HFFc6 (cell line): ENCODE measurements at regions not wholly inside any gene's neighbourhood (a gene's known extent, or its start where the extent isn't known, plus 50 kb on each side); places are given as distances from the start of the nearest gene placed in this dataset.

Source experiments
- DNase-seq: peaks from one replicate; pipeline ENCODE4 v3.0.0-alpha.2; 2018
- H3K27ac Mint-ChIP-seq: 2 replicates; pipeline ENCODE4 v1.8.0; 2020; ENCODE audit warnings: mild to moderate bottlenecking, mixed read lengths
- H3K27me3 Mint-ChIP-seq: 2 replicates; pipeline ENCODE4 v1.8.0; 2021; ENCODE audit warnings: mild to moderate bottlenecking, moderate library complexity, mixed read lengths; ENCODE audit not compliant: insufficient read depth
- H3K36me3 Mint-ChIP-seq: 2 replicates; pipeline ENCODE4 v1.8.0; 2021; ENCODE audit warnings: low read depth, mixed read lengths
- H3K4me1 Mint-ChIP-seq: 2 replicates; pipeline ENCODE4 v1.8.0; 2020; ENCODE audit warnings: low read depth, mixed read lengths
- H3K4me3 Mint-ChIP-seq: 2 replicates; pipeline ENCODE4 v1.8.0; 2020; ENCODE audit warnings: mild to moderate bottlenecking, moderate library complexity, mixed read lengths
- H3K9me3 Mint-ChIP-seq: 2 replicates; pipeline ENCODE4 v1.8.0; 2020; ENCODE audit warnings: mild to moderate bottlenecking, mixed read lengths
- CTCF ChIP-seq: fragments of 200-600 bp; sonication (generic); IDR thresholded peaks from 2 replicates; pipeline ENCODE4 v1.5.0; 2021; ENCODE audit warnings: antibody characterized with exemption, mild to moderate bottlenecking

- H3K9me3 Mint-ChIP-seq = no peaks in the 10 kb centered on the region
- H3K27me3 Mint-ChIP-seq = no peaks in the 10 kb centered on the region; the same call in none of the 2 replicates
- TF ChIP-seq CTCF = no peak
- no peak for DNase-seq
- H3K36me3 Mint-ChIP-seq = no peaks in the 10 kb centered on the region
- no peak overlapping the region for H3K27ac Mint-ChIP-seq
- no peak overlapping the region for H3K4me3 Mint-ChIP-seq
- no peaks in the 10 kb centered on the region for H3K4me1 Mint-ChIP-seq
Measured at GRCh38 chr7:91600112-91600511, 280.4 kb downstream of the MTERF1 start.

GRCh38 chr7:91603707-91604106 is 276.8 kb downstream of the MTERF1 start:
- no peak overlapping the region for H3K27ac Mint-ChIP-seq
- H3K36me3 Mint-ChIP-seq = no peaks in the 10 kb centered on the region
- no peaks in the 10 kb centered on the region; the same call in none of the 2 replicates for H3K27me3 Mint-ChIP-seq
- no peaks in the 10 kb centered on the region for H3K4me1 Mint-ChIP-seq
- DNase-seq = no peak
- no peaks in the 10 kb centered on the region for H3K9me3 Mint-ChIP-seq
- H3K4me3 Mint-ChIP-seq = no peak overlapping the region
- TF ChIP-seq CTCF = no peak

GRCh38 chr7:91608606-91609005 is 271.9 kb downstream of the MTERF1 start:
- no peak for TF ChIP-seq CTCF
- Mint-ChIP-seq H3K36me3 (no peaks in the 10 kb centered on the region), H3K27me3 (peaks cover 9% of the 10 kb centered on the region), H3K4me1 (no peaks in the 10 kb centered on the region), H3K4me3 (no peak overlapping the region), H3K27ac (no peak overlapping the region), H3K9me3 (no peaks in the 10 kb centered on the region)
- no peak for DNase-seq

- H3K27me3 Mint-ChIP-seq = peaks cover 9% of the 10 kb centered on the region
- TF ChIP-seq CTCF = no peak
- DNase-seq = no peak
- H3K27ac Mint-ChIP-seq = no peak overlapping the region
- no peaks in the 10 kb centered on the region for H3K9me3 Mint-ChIP-seq
- no peak overlapping the region for H3K4me3 Mint-ChIP-seq
- H3K4me1 Mint-ChIP-seq = no peaks in the 10 kb centered on the region
- H3K36me3 Mint-ChIP-seq = no peaks in the 10 kb centered on the region
Measured at GRCh38 chr7:91609525-91609924, 271.0 kb downstream of the MTERF1 start.

- Mint-ChIP-seq H3K27me3 (peaks cover 9% of the 10 kb centered on the region), H3K4me1 (no peaks in the 10 kb centered on the region), H3K27ac (no peak overlapping the region), H3K9me3 (no peaks in the 10 kb centered on the region), H3K4me3 (no peak overlapping the region), H3K36me3 (no peaks in the 10 kb centered on the region)
- no peak for DNase-seq
- TF ChIP-seq CTCF = no peak
Measured at GRCh38 chr7:91614431-91614830, 266.1 kb downstream of the MTERF1 start.
